HG03175 (cell line): ENCODE measurements at regions not wholly inside any gene's neighbourhood (a gene's known extent, or its start where the extent isn't known, plus 50 kb on each side); places are given as distances from the start of the nearest gene placed in this dataset.
A peak's percentile ranks its signal among the peaks of the same experiment; 100 is the strongest.

Source experiments
- ATAC-seq: cut with Tn5 transposase; IDR thresholded peaks from one replicate; pipeline ENCODE4 v1.9.1; 2021; ENCODE audit warnings: mild to moderate bottlenecking, moderate library complexity; ENCODE audit not compliant: unreplicated experiment

- ATAC-seq: no peak
Measured at GRCh38 chr7:23971031-23971430, 261.0 kb downstream of the STK31 start.

- no peak for ATAC-seq
Measured at GRCh38 chr7:23972057-23972456, 262.0 kb downstream of the STK31 start.

- ATAC-seq: no peak
Measured at GRCh38 chr7:23973264-23973663, 263.2 kb downstream of the STK31 start.

- ATAC-seq: no peak
Measured at GRCh38 chr7:23980081-23980480, 270.1 kb downstream of the STK31 start.

- ATAC-seq: no peak
Measured at GRCh38 chr7:23981314-23981713, 271.3 kb downstream of the STK31 start.

- ATAC-seq: no peak
Measured at GRCh38 chr7:23981758-23982157, 271.7 kb downstream of the STK31 start.

- ATAC-seq: no peak
Measured at GRCh38 chr7:24005517-24005916, 278.5 kb upstream of the NPY start.

- ATAC-seq: no peak
Measured at GRCh38 chr7:24010495-24010894, 273.5 kb upstream of the NPY start.

GRCh38 chr7:24017519-24017918, 266.5 kb upstream of the NPY start:
- peak; percentile 80 for ATAC-seq

GRCh38 chr7:24018331-24018730, 265.7 kb upstream of the NPY start:
- ATAC-seq: no peak

GRCh38 chr7:24019841-24020240, 264.1 kb upstream of the NPY start:
- no peak for ATAC-seq

GRCh38 chr7:24024276-24025068, 259.5 kb upstream of the NPY start:
- ATAC-seq: peak; percentile 43

- ATAC-seq: peak; percentile 33
Measured at GRCh38 chr7:24025094-24025493, 258.9 kb upstream of the NPY start.

- ATAC-seq: no peak
Measured at GRCh38 chr7:24025765-24026164, 258.2 kb upstream of the NPY start.

- ATAC-seq: no peak
Measured at GRCh38 chr7:24026351-24026750, 257.6 kb upstream of the NPY start.

GRCh38 chr7:24029068-24029467, 254.9 kb upstream of the NPY start:
- ATAC-seq: no peak

GRCh38 chr7:24034251-24034650, 249.7 kb upstream of the NPY start:
- no peak for ATAC-seq

- ATAC-seq: no peak
Measured at GRCh38 chr7:24035366-24036032, 248.5 kb upstream of the NPY start.

- no peak for ATAC-seq
Measured at GRCh38 chr7:24036033-24036412, 248.0 kb upstream of the NPY start.

- no peak for ATAC-seq
Measured at GRCh38 chr7:24038993-24039392, 245.0 kb upstream of the NPY start.

- no peak for ATAC-seq
Measured at GRCh38 chr7:24039991-24040624, 243.9 kb upstream of the NPY start.

GRCh38 chr7:24042028-24042427, 242.0 kb upstream of the NPY start:
- ATAC-seq: no peak
